ENCODE measurements at regions not wholly inside any gene's neighbourhood (a gene's known extent, or its start where the extent isn't known, plus 50 kb on each side); places are given as distances from the start of the nearest gene placed in this dataset.

- no peak for TF ChIP-seq POLR2A (IDR thresholded peaks at IDR 0.05)
- no peak for TF ChIP-seq CTCF (IDR thresholded peaks at IDR 0.05)
- intact Hi-C loops (cut with DNase I): no loop called here
- Histone ChIP-seq H3K27ac (peak overlapping the region in 2 of 4 donors; percentile 19 to 68), H3K4me3 (no peak overlapping the region), H3K27me3 (no peaks in the 10 kb centered on the region), H3K36me3 (no peaks in the 10 kb centered on the region), H3K4me1 (peaks cover 0 to 18% (median 0%) of the 10 kb centered on the region in 3 donors), H3K9me3 (no peaks in the 10 kb centered on the region)
- no peak for DNase-seq
- WGBS, 2 donors: 47 to 53% methylated on average over 1 of the region's 1 CpG
Observed at GRCh38 chr3:151630938-151631441, 102.7 kb upstream of the AADACL2 start.

GRCh38 chr3:151630035-151630434 lies 103.7 kb upstream of the AADACL2 start:
- TF ChIP-seq POLR2A (IDR thresholded peaks at IDR 0.05) (no peak), CTCF (IDR thresholded peaks at IDR 0.05) (no peak)
- intact Hi-C loops (cut with DNase I): no loop called here
- Histone ChIP-seq H3K9me3 (no peaks in the 10 kb centered on the region), H3K27me3 (no peaks in the 10 kb centered on the region), H3K36me3 (no peaks in the 10 kb centered on the region), H3K4me3 (no peak overlapping the region), H3K27ac (peak overlapping the region in 1 of 4 donors; percentile 19), H3K4me1 (peaks cover 0 to 18% (median 0%) of the 10 kb centered on the region in 3 donors)
- no peak for DNase-seq
- 51 to 58% methylated on average over 3 of the region's 3 CpGs for WGBS, 2 donors

- TF ChIP-seq CTCF (IDR thresholded peaks at IDR 0.05) (no peak), POLR2A (IDR thresholded peaks at IDR 0.05) (no peak)
- Histone ChIP-seq H3K36me3 (no peaks in the 10 kb centered on the region), H3K9me3 (no peaks in the 10 kb centered on the region), H3K4me3 (no peak overlapping the region), H3K27me3 (no peaks in the 10 kb centered on the region), H3K27ac (no peak overlapping the region), H3K4me1 (no peaks in the 10 kb centered on the region)
- WGBS, 2 donors: 42 to 86% methylated on average over 1 of the region's 1 CpG
- DNase-seq: no peak
- intact Hi-C loops (cut with DNase I): no loop called here
Observed at GRCh38 chr3:151625586-151625985, 108.1 kb upstream of the AADACL2 start.

GRCh38 chr3:151625086-151625485 lies 108.6 kb upstream of the AADACL2 start:
- intact Hi-C loops (cut with DNase I): no loop called here
- H3K36me3 ChIP-seq: no peaks in the 10 kb centered on the region
- no peaks in the 10 kb centered on the region for H3K9me3 ChIP-seq
- H3K27ac ChIP-seq: no peak overlapping the region
- TF ChIP-seq POLR2A (IDR thresholded peaks at IDR 0.05): no peak
- TF ChIP-seq CTCF (IDR thresholded peaks at IDR 0.05): no peak
- no peak for DNase-seq
- no peaks in the 10 kb centered on the region for H3K27me3 ChIP-seq
- H3K4me1 ChIP-seq: no peaks in the 10 kb centered on the region
- 70 to 76% methylated on average over 3 of the region's 3 CpGs for WGBS, 2 donors
- H3K4me3 ChIP-seq: no peak overlapping the region

- Histone ChIP-seq H3K36me3 (no peaks in the 10 kb centered on the region), H3K4me1 (no peaks in the 10 kb centered on the region), H3K27me3 (no peaks in the 10 kb centered on the region), H3K9me3 (no peaks in the 10 kb centered on the region), H3K27ac (no peak overlapping the region), H3K4me3 (no peak overlapping the region)
- TF ChIP-seq POLR2A (IDR thresholded peaks at IDR 0.05): no peak
- TF ChIP-seq CTCF (IDR thresholded peaks at IDR 0.05): no peak
- no peak for DNase-seq
- intact Hi-C loops (cut with DNase I): no loop called here
Observed at GRCh38 chr3:151620071-151620470, 113.7 kb upstream of the AADACL2 start.
